ENCODE measurements at regions not wholly inside any gene's neighbourhood (a gene's known extent, or its start where the extent isn't known, plus 50 kb on each side); places are given as distances from the start of the nearest gene placed in this dataset.
A peak's percentile ranks its signal among the peaks of the same experiment; 100 is the strongest.

GRCh38 chr2:117481608-117482007 lies 332.9 kb upstream of the DDX18 start:
- H3K27me3 ChIP-seq (ENCODE audit: control insufficient read depth, insufficient read depth, low read length) = no peaks in the 10 kb centered on the region
- WGBS (ENCODE audit: insufficient coverage, low lambda C conversion rate) = no CpG with 5 or more reads among the region's 1 CpG
- no peaks in the 10 kb centered on the region for H3K36me3 ChIP-seq (ENCODE audit: control insufficient read depth, insufficient read depth, low read length)
- H3K9me3 ChIP-seq (ENCODE audit: control insufficient read depth, low read depth, low read length) = peaks cover 3% of the 10 kb centered on the region
- no peak overlapping the region for H3K27ac ChIP-seq (ENCODE audit: low read length)
- H3K4me1 ChIP-seq (ENCODE audit: control insufficient read depth, insufficient read depth, low read length) = no peaks in the 10 kb centered on the region
- no peak overlapping the region for H3K4me3 ChIP-seq (ENCODE audit: low read length)
- no peak for DNase-seq

GRCh38 chr2:117485588-117485987 lies 328.9 kb upstream of the DDX18 start:
- DNase-seq = no peak
- Histone ChIP-seq H3K9me3 (ENCODE audit: control insufficient read depth, low read depth, low read length) (peaks cover 3% of the 10 kb centered on the region), H3K4me3 (ENCODE audit: low read length) (no peak overlapping the region), H3K4me1 (ENCODE audit: control insufficient read depth, insufficient read depth, low read length) (no peaks in the 10 kb centered on the region), H3K36me3 (ENCODE audit: control insufficient read depth, insufficient read depth, low read length) (no peaks in the 10 kb centered on the region), H3K27ac (ENCODE audit: low read length) (no peak overlapping the region), H3K27me3 (ENCODE audit: control insufficient read depth, insufficient read depth, low read length) (no peaks in the 10 kb centered on the region)
- WGBS (ENCODE audit: insufficient coverage, low lambda C conversion rate) = no CpG with 5 or more reads among the region's 3 CpGs

- H3K27me3 ChIP-seq (ENCODE audit: control insufficient read depth, insufficient read depth, low read length) = no peaks in the 10 kb centered on the region
Measured at GRCh38 chr2:117486081-117486480, 328.4 kb upstream of the DDX18 start.

GRCh38 chr2:117492209-117492851 lies 322.2 kb upstream of the DDX18 start:
- Histone ChIP-seq H3K4me3 (ENCODE audit: low read length) (no peak overlapping the region), H3K9me3 (ENCODE audit: control insufficient read depth, low read depth, low read length) (no peaks in the 10 kb centered on the region), H3K36me3 (ENCODE audit: control insufficient read depth, insufficient read depth, low read length) (no peaks in the 10 kb centered on the region), H3K4me1 (ENCODE audit: control insufficient read depth, insufficient read depth, low read length) (no peaks in the 10 kb centered on the region), H3K27me3 (ENCODE audit: control insufficient read depth, insufficient read depth, low read length) (no peaks in the 10 kb centered on the region), H3K27ac (ENCODE audit: low read length) (no peak overlapping the region)
- no peak for DNase-seq
- WGBS (ENCODE audit: insufficient coverage, low lambda C conversion rate) = no CpG with 5 or more reads among the region's 3 CpGs

More at GRCh38 chr2:117486081-117486480, 328.4 kb upstream of the DDX18 start:
- Histone ChIP-seq H3K4me1 (ENCODE audit: control insufficient read depth, insufficient read depth, low read length) (no peaks in the 10 kb centered on the region), H3K4me3 (ENCODE audit: low read length) (no peak overlapping the region), H3K27ac (ENCODE audit: low read length) (no peak overlapping the region), H3K36me3 (ENCODE audit: control insufficient read depth, insufficient read depth, low read length) (no peaks in the 10 kb centered on the region), H3K9me3 (ENCODE audit: control insufficient read depth, low read depth, low read length) (peaks cover 3% of the 10 kb centered on the region)
- no peak for DNase-seq
- WGBS (ENCODE audit: insufficient coverage, low lambda C conversion rate) = 89% methylated on average over 1 of the region's 2 CpGs

GRCh38 chr2:117500721-117501120 lies 313.8 kb upstream of the DDX18 start:
- no CpG with 5 or more reads among the region's 3 CpGs for WGBS (ENCODE audit: insufficient coverage, low lambda C conversion rate)
- H3K9me3 ChIP-seq (ENCODE audit: control insufficient read depth, low read depth, low read length) = no peaks in the 10 kb centered on the region
- no peak overlapping the region for H3K4me3 ChIP-seq (ENCODE audit: low read length)
- no peaks in the 10 kb centered on the region for H3K36me3 ChIP-seq (ENCODE audit: control insufficient read depth, insufficient read depth, low read length)
- no peak for DNase-seq
- H3K27ac ChIP-seq (ENCODE audit: low read length) = no peak overlapping the region
- no peaks in the 10 kb centered on the region for H3K4me1 ChIP-seq (ENCODE audit: control insufficient read depth, insufficient read depth, low read length)
- H3K27me3 ChIP-seq (ENCODE audit: control insufficient read depth, insufficient read depth, low read length) = no peaks in the 10 kb centered on the region

- no peaks in the 10 kb centered on the region for H3K27me3 ChIP-seq (ENCODE audit: control insufficient read depth, insufficient read depth, low read length)
- no peak overlapping the region for H3K4me3 ChIP-seq (ENCODE audit: low read length)
- H3K4me1 ChIP-seq (ENCODE audit: control insufficient read depth, insufficient read depth, low read length) = no peaks in the 10 kb centered on the region
- H3K27ac ChIP-seq (ENCODE audit: low read length) = no peak overlapping the region
- no peaks in the 10 kb centered on the region for H3K36me3 ChIP-seq (ENCODE audit: control insufficient read depth, insufficient read depth, low read length)
- no peak for DNase-seq
- WGBS (ENCODE audit: insufficient coverage, low lambda C conversion rate) = no CpG with 5 or more reads among the region's 5 CpGs
- H3K9me3 ChIP-seq (ENCODE audit: control insufficient read depth, low read depth, low read length) = no peaks in the 10 kb centered on the region
Measured at GRCh38 chr2:117502121-117502520, 312.4 kb upstream of the DDX18 start.

- Histone ChIP-seq H3K27ac (ENCODE audit: low read length) (no peak overlapping the region), H3K9me3 (ENCODE audit: control insufficient read depth, low read depth, low read length) (no peaks in the 10 kb centered on the region), H3K36me3 (ENCODE audit: control insufficient read depth, insufficient read depth, low read length) (no peaks in the 10 kb centered on the region), H3K4me3 (ENCODE audit: low read length) (no peak overlapping the region), H3K4me1 (ENCODE audit: control insufficient read depth, insufficient read depth, low read length) (no peaks in the 10 kb centered on the region), H3K27me3 (ENCODE audit: control insufficient read depth, insufficient read depth, low read length) (no peaks in the 10 kb centered on the region)
- no CpG with 5 or more reads among the region's 2 CpGs for WGBS (ENCODE audit: insufficient coverage, low lambda C conversion rate)
- no peak for DNase-seq
Measured at GRCh38 chr2:117512307-117512706, 302.2 kb upstream of the DDX18 start.

GRCh38 chr2:117514371-117514770 lies 300.1 kb upstream of the DDX18 start:
- 100% methylated on average over 1 of the region's 1 CpG for WGBS (ENCODE audit: insufficient coverage, low lambda C conversion rate)
- Histone ChIP-seq H3K36me3 (ENCODE audit: control insufficient read depth, insufficient read depth, low read length) (no peaks in the 10 kb centered on the region), H3K4me3 (ENCODE audit: low read length) (no peak overlapping the region), H3K27me3 (ENCODE audit: control insufficient read depth, insufficient read depth, low read length) (no peaks in the 10 kb centered on the region), H3K4me1 (ENCODE audit: control insufficient read depth, insufficient read depth, low read length) (no peaks in the 10 kb centered on the region), H3K9me3 (ENCODE audit: control insufficient read depth, low read depth, low read length) (no peaks in the 10 kb centered on the region), H3K27ac (ENCODE audit: low read length) (no peak overlapping the region)
- no peak for DNase-seq

- H3K4me3 ChIP-seq (ENCODE audit: low read length) = no peak overlapping the region
- H3K9me3 ChIP-seq (ENCODE audit: control insufficient read depth, low read depth, low read length) = no peaks in the 10 kb centered on the region
- WGBS (ENCODE audit: insufficient coverage, low lambda C conversion rate) = no CpG with 5 or more reads among the region's 1 CpG
- no peaks in the 10 kb centered on the region for H3K36me3 ChIP-seq (ENCODE audit: control insufficient read depth, insufficient read depth, low read length)
- H3K4me1 ChIP-seq (ENCODE audit: control insufficient read depth, insufficient read depth, low read length) = no peaks in the 10 kb centered on the region
- H3K27ac ChIP-seq (ENCODE audit: low read length) = no peak overlapping the region
- H3K27me3 ChIP-seq (ENCODE audit: control insufficient read depth, insufficient read depth, low read length) = no peaks in the 10 kb centered on the region
- no peak for DNase-seq
Measured at GRCh38 chr2:117519238-117519637, 295.3 kb upstream of the DDX18 start.

GRCh38 chr2:117519721-117520120 lies 294.8 kb upstream of the DDX18 start:
- no peaks in the 10 kb centered on the region for H3K4me1 ChIP-seq (ENCODE audit: control insufficient read depth, insufficient read depth, low read length)
- no peaks in the 10 kb centered on the region for H3K9me3 ChIP-seq (ENCODE audit: control insufficient read depth, low read depth, low read length)
- H3K27me3 ChIP-seq (ENCODE audit: control insufficient read depth, insufficient read depth, low read length) = no peaks in the 10 kb centered on the region
- H3K4me3 ChIP-seq (ENCODE audit: low read length) = no peak overlapping the region
- no peaks in the 10 kb centered on the region for H3K36me3 ChIP-seq (ENCODE audit: control insufficient read depth, insufficient read depth, low read length)
- no peak for DNase-seq
- H3K27ac ChIP-seq (ENCODE audit: low read length) = no peak overlapping the region

- Histone ChIP-seq H3K36me3 (ENCODE audit: control insufficient read depth, insufficient read depth, low read length) (no peaks in the 10 kb centered on the region), H3K27ac (ENCODE audit: low read length) (no peak overlapping the region), H3K4me1 (ENCODE audit: control insufficient read depth, insufficient read depth, low read length) (no peaks in the 10 kb centered on the region), H3K4me3 (ENCODE audit: low read length) (no peak overlapping the region), H3K9me3 (ENCODE audit: control insufficient read depth, low read depth, low read length) (no peaks in the 10 kb centered on the region), H3K27me3 (ENCODE audit: control insufficient read depth, insufficient read depth, low read length) (no peaks in the 10 kb centered on the region)
- peak; percentile 88 to 92 for DNase-seq
- WGBS (ENCODE audit: insufficient coverage, low lambda C conversion rate) = no CpG with 5 or more reads among the region's 2 CpGs
Measured at GRCh38 chr2:117523267-117523666, 291.2 kb upstream of the DDX18 start.

Measured in large intestine (tissue), 3 donors.